ENCODE measurements at regions not wholly inside any gene's neighbourhood (a gene's known extent, or its start where the extent isn't known, plus 50 kb on each side); places are given as distances from the start of the nearest gene placed in this dataset.

DNA sequence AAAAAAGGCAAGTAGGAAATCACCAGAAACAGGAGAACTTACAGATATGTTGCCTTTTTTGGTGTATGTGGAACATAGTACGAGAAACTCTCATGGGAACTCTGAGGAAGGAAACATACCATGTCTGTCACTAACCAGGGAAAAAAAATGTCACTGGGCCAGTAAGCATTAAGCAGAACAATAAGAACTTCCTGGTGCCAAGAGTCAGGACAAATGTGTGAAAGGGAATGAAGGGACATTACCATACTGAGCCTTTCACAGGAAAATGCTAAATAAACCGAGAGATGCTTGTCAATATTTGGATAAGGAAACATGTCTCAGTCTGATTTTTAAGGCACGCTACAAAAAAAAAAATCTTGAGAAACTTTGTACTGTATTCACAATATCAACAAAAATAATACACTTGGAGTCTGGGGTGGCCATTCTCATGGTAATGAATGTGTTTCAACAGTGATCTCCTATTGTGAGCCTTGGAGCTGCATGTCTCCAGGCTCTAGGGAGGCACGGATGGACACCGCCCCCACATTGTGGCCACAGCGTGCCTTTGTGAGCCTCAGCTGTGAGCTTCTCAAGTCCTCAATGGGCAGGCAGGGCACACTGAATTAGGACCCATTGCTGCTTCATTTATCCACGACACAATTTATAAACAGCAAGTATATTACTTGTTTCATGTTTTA is 113.0 kb upstream of the ARGLU1 start:
- DNase-seq (ENCODE audit: extremely low read depth in 1 of 2, low read depth in 1 of 2): no peak

- no peak for DNase-seq (ENCODE audit: extremely low read depth in 1 of 2, low read depth in 1 of 2)
Observed at GRCh38 chr13:106678646-106679418, 110.9 kb upstream of the ARGLU1 start.

- no peak for DNase-seq (ENCODE audit: extremely low read depth in 1 of 2, low read depth in 1 of 2)
Observed at GRCh38 chr13:106675311-106675710, 107.4 kb upstream of the ARGLU1 start.

GRCh38 chr13:106660746-106661625 is 93.0 kb upstream of the ARGLU1 start:
- no peak for DNase-seq (ENCODE audit: extremely low read depth in 1 of 2, low read depth in 1 of 2)

DNA sequence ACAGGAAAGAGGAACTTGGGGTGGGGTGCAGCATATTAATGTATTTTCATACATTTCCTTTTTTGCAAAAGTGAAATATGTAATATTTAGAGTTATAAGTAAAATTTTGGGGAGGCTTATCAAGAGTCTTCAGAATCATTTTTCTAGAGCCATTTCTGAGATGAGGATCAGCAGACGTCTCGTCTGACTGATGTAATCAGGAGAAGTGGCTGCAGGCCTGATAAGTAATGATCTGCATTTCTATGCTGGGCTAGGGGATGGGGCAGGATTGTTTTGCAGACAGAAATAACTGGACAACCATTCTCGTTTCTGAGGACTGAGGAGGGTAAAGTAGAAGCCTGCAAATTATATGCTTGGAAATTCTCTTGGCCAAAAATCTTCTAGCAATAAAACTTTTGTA is 89.2 kb upstream of the ARGLU1 start:
- no peak for DNase-seq (ENCODE audit: extremely low read depth in 1 of 2, low read depth in 1 of 2)

GRCh38 chr13:106656186-106656585 is 88.2 kb upstream of the ARGLU1 start:
- no peak for DNase-seq (ENCODE audit: extremely low read depth in 1 of 2, low read depth in 1 of 2)

DNA sequence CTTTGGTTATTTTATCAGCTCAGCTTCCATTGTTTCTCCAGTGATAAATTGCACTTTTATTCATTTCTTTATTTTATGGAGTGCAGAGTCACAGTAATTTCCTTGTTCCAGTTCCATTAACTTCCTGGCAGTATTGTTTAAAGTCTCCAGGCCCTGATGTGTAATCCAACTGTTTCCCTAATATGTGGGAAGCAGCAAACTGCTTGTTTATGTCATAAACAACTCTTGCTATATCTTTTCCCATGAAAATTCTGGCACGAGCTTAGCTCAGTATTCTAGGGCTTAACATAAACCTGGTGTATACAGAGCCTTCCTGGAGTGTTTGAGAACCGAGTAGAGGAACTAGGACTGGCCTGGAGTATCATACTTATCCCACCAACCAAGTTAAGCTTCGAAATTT is 83.5 kb upstream of the ARGLU1 start:
- no peak for DNase-seq (ENCODE audit: extremely low read depth in 1 of 2, low read depth in 1 of 2)

DNA sequence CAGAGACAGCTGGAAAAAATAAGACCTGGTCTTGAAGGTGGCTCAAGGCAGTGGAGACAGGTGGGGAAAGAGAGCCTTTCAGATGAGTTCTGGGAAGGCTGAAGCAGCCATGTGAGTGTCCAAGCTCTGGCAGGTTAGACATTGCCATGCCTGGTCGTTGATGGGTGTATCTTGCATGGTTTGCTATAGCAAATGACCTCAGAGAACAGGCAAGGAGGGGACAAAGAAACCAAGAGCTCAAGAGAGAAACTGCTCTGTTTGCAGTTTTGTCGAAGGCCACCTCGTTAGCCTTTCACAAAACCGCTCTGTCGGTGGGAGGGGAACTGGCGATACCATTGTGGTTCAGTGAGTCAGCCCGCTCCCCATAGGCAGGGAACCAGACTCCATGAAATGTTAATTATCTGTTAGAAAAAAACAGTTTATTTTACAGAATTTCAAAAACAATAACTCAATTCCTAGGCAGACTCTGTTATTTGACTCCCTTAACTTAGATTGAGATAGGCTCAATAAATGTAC is 82.8 kb upstream of the ARGLU1 start:
- DNase-seq (ENCODE audit: extremely low read depth in 1 of 2, low read depth in 1 of 2): no peak

GRCh38 chr13:106649495-106649894 is 81.6 kb upstream of the ARGLU1 start:
- no peak for DNase-seq (ENCODE audit: extremely low read depth in 1 of 2, low read depth in 1 of 2)

- no peak for DNase-seq (ENCODE audit: extremely low read depth in 1 of 2, low read depth in 1 of 2)
Observed at GRCh38 chr13:106640515-106640914, 72.6 kb upstream of the ARGLU1 start.

- DNase-seq (ENCODE audit: extremely low read depth in 1 of 2, low read depth in 1 of 2): no peak
Observed at GRCh38 chr13:106637519-106637918, 69.6 kb upstream of the ARGLU1 start.

DNA sequence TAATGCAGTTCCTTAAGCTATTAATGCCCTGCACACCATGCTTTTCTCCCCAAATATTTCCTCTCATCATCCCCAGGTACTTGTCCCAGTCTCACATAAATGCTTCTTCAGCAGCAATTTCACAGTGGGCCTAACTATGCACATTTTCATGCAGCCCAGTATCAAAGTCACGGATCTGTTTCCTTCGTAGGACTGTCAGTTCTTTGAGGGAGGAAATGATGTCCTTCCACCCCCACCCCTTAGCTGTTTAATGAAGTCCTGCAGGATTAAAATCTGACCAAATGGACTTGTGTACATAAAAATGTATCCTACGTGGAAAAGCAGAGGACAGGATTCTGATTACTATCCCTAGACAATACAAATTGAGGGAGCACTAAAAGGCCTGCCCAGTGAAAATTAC is 68.6 kb upstream of the ARGLU1 start:
- no peak for DNase-seq (ENCODE audit: extremely low read depth in 1 of 2, low read depth in 1 of 2)

DNA sequence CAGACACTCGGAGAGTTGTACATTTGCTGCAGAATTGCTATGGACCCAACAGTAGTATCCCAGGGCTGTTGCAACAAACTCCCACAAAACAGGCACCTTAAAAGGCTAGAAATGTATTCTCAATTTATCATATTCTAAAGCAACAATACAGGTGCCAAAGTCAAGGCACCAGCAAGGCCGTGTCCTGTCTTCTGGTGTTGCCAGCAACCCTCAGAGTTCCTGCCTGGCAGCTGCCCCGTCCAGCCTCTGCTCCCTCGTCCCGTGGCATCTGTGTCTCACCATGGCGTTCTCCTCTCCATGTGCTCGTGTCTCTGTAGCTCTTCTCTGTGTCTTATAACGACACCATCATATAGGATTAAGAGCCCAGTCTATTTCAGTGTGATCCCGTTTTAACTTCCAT is 67.7 kb upstream of the ARGLU1 start:
- no peak for DNase-seq (ENCODE audit: extremely low read depth in 1 of 2, low read depth in 1 of 2)

DNA sequence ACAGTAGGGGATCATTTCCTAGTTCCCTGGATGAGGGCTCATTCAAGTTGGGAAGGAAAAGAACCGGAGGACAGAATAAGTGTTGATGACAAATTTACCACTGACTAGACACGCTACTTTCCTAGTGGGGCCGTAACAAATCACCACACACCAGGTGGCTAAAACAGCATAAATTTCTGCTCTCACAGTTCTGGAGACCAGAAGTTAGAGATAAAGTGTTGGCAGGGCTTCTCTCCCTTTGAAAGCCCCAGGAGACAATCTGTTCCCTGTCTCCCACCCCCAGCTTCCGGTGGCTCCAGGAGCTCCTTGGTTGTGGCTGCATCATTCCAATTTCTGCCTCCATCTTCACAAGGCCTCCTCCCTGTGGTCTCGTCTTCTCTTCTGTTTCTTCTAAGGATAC is 65.4 kb upstream of the ARGLU1 start:
- DNase-seq (ENCODE audit: extremely low read depth in 1 of 2, low read depth in 1 of 2): no peak

GRCh38 chr13:106630650-106631049 is 62.7 kb upstream of the ARGLU1 start:
- DNase-seq (ENCODE audit: extremely low read depth in 1 of 2, low read depth in 1 of 2): no peak

GRCh38 chr13:106630162-106630561 is 62.2 kb upstream of the ARGLU1 start:
- no peak for DNase-seq (ENCODE audit: extremely low read depth in 1 of 2, low read depth in 1 of 2)

GRCh38 chr13:106628936-106629659 is 61.2 kb upstream of the ARGLU1 start:
- DNase-seq (ENCODE audit: extremely low read depth in 1 of 2, low read depth in 1 of 2): no peak

GRCh38 chr13:106626473-106626872 is 58.5 kb upstream of the ARGLU1 start:
- no peak for DNase-seq (ENCODE audit: extremely low read depth in 1 of 2, low read depth in 1 of 2)

DNA sequence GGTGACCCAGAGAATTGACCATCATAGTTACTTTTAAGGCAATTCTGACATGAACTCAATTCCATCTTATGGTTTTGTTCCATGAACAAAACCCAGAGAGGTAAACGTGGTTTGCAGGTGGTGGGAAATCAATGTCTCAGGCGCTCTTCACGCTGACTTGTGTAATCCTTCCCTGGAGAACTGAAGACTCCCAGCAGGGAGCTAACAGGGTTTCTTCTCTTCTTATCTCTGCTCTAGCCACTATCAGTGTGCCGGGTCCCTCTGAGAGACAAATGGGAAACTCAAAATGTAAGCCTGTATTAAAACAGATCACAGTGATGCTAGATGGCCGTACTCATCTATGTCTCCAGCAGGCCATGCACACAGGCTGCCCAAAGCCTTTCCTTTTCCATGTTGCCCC is 57.6 kb upstream of the ARGLU1 start:
- no peak for DNase-seq (ENCODE audit: extremely low read depth in 1 of 2, low read depth in 1 of 2)

DNA sequence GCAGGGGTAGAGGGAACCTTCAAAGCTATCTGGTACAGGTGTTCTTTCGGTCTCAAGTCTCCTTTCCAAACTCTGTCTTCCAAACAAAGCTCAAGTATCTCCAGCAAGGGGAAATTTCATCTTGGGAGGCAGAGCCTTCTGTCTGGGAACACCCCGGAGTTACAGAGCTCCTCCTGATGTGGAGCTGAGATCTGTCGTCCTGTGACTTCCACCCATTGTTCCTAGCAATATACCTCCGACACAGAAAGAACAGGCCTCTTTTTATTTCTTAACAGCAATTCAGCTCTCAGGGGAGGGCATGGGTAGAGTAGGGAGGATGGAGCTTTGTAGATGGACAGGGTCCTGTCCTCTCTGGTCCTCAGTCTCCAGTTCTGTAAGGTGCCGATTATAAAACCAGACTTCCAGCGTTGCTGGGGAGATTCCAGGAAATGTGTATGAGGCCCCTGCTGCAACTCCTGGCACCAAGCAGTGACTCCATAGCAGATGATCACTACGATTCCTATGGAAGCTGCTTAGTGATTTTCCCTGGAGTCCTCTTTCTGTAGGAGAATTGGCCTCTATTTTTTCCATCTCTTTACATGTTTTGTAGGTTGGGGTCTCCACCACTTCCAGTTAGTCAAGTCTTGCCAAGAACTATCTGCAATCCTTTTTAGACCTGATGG is 56.0 kb upstream of the ARGLU1 start:
- no peak for DNase-seq (ENCODE audit: extremely low read depth in 1 of 2, low read depth in 1 of 2)
